GM13976 (cell line): ENCODE measurements at regions not wholly inside any gene's neighbourhood (a gene's known extent, or its start where the extent isn't known, plus 50 kb on each side); places are given as distances from the start of the nearest gene placed in this dataset.
"Not testable (repeated sequence)": the region's sequence is repeated elsewhere in the genome, so short reads cannot be mapped to it uniquely, and the experiment has no call there.

Experiments used
- DNase-seq: peaks from one replicate; pipeline ENCODE4 v3.0.0; 2012; ENCODE audit warnings: low spot score
- CTCF ChIP-seq: IDR thresholded peaks from 2 replicates; pipeline ENCODE4 v1.5.1; 2012; ENCODE audit warnings: borderline replicate concordance, mild to moderate bottlenecking; ENCODE audit not compliant: insufficient read depth; ENCODE audit errors: extremely low read depth, missing control alignments, control extremely low read depth
- in situ Hi-C: fragments of 300-500 bp; cut with MboI; formaldehyde crosslinking; loops from one replicate; pipeline ENCODE4 v1.12.0; 2022; ENCODE audit warnings: low sequenced_read_pairs, mixed read lengths, inconsistent platforms; ENCODE audit not compliant: unreplicated experiment

GRCh38 chr3:177793451-177793850 is 596.2 kb upstream of the TBL1XR1 start:
- TF ChIP-seq CTCF, result no peak
- in situ Hi-C loops, result no loop called here
- DNase-seq, result no peak

GRCh38 chr3:177795216-177795615 is 597.9 kb upstream of the TBL1XR1 start:
- DNase-seq, result no peak
- TF ChIP-seq CTCF, result no peak
- in situ Hi-C loops, result no loop called here

GRCh38 chr3:177795859-177796258 is 598.6 kb upstream of the TBL1XR1 start:
- in situ Hi-C loops, result no loop called here
- TF ChIP-seq CTCF, result no peak
- DNase-seq, result no peak

GRCh38 chr3:177800147-177800546 is 602.9 kb upstream of the TBL1XR1 start:
- in situ Hi-C loops, DNase-seq: not testable (repeated sequence)

GRCh38 chr3:177800561-177800960 is 603.3 kb upstream of the TBL1XR1 start:
- no peak for TF ChIP-seq CTCF
- in situ Hi-C loops, result no loop called here
- no peak for DNase-seq

- in situ Hi-C loops, result no loop called here
- TF ChIP-seq CTCF, result no peak
- no peak for DNase-seq
Observed at GRCh38 chr3:177802151-177802900, 605.0 kb upstream of the TBL1XR1 start.

- in situ Hi-C loops, result no loop called here
- no peak for DNase-seq
- no peak for TF ChIP-seq CTCF
Observed at GRCh38 chr3:177803500-177803899, 606.2 kb upstream of the TBL1XR1 start.
